GM12878 (cell line): ENCODE measurements at regions not wholly inside any gene's neighbourhood (a gene's known extent, or its start where the extent isn't known, plus 50 kb on each side); places are given as distances from the start of the nearest gene placed in this dataset.

Source experiments
- ATAC-seq: fragments of 200-7000 bp; cut with Tn5 transposase; 3 replicates; pipeline ENCODE4 v1.9.1; 2020; ENCODE audit warnings: mild to moderate bottlenecking, moderate library complexity
- BruUV-seq: library from RNA; stranded (reverse); fragments of 400-500 nt; replicated peaks from 2 replicates; lab custom pipeline; 2021; lab: Mats Ljungman, UMichigan
- CTCF ChIA-PET: fragments of 300-600 bp; sonication (Branson Sonifier 250); formaldehyde crosslinking; extraction: SDS; loops from one replicate; lab custom pipeline; 2021; ENCODE audit warnings: inconsistent platforms; lab: Yijun Ruan, JAX
- POLR2A ChIA-PET: fragments of 350-600 bp; formaldehyde crosslinking; extraction: SDS; loops from one replicate; lab custom pipeline; 2021; ENCODE audit warnings: inconsistent platforms; lab: Charles Lee
- RAD21 ChIA-PET: fragments of 300-600 bp; sonication (Branson Sonifier 250); formaldehyde crosslinking; loops from one replicate; lab custom pipeline; 2023; ENCODE audit warnings: antibody characterized with exemption; ENCODE audit not compliant: unreplicated experiment; lab: Charles Lee
- SMC1A ChIA-PET: fragments of 300-600 bp; sonication (Branson Sonifier 250); formaldehyde crosslinking; loops from one replicate; lab custom pipeline; 2023; ENCODE audit not compliant: unreplicated experiment, uncharacterized antibody; lab: Charles Lee
- DNase-seq: peaks from one replicate; pipeline ENCODE4 v3.0.0-alpha.2; 2011; ENCODE audit warnings: low read depth, low spot score
- FAIRE-seq: peaks from 3 replicates; lab custom pipeline; 2011; peaks lifted over from hg19 to GRCh38; lab: Jason Lieb, UNC
- H2AFZ ChIP-seq: 2 replicates; pipeline ENCODE4 v1.6.0; 2011; ENCODE audit warnings: low read depth, low read length, control low read depth; ENCODE audit not compliant: control insufficient read depth
- H3K27ac ChIP-seq: 2 replicates; pipeline ENCODE4 v1.5.1; 2011; ENCODE audit warnings: control low read depth; ENCODE audit not compliant: control insufficient read depth, insufficient read depth
- H3K27me3 ChIP-seq, 2 experiments: replicated peaks in 1 of 2; 2 replicates each; pipeline versions ENCODE4 v1.6.0 to v1.6.1; 2011; ENCODE audit warnings: low read length in 1 of 2; ENCODE audit not compliant: control insufficient read depth in 2 of 2, insufficient read depth in 2 of 2
- H3K36me3 ChIP-seq, 2 experiments: 2 replicates each; pipeline ENCODE4 v1.5.1; 2011; ENCODE audit warnings: low read length in 1 of 2; ENCODE audit not compliant: control insufficient read depth in 2 of 2, insufficient read depth in 2 of 2
- H3K4me1 ChIP-seq: 2 replicates; pipeline ENCODE4 v1.6.1; 2011; ENCODE audit warnings: mild to moderate bottlenecking, low read length, moderate library complexity, mixed read lengths; ENCODE audit not compliant: control insufficient read depth, insufficient read depth
- H3K4me2 ChIP-seq: 2 replicates; pipeline ENCODE4 v1.6.0; 2011; ENCODE audit warnings: control low read depth; ENCODE audit not compliant: control insufficient read depth, insufficient read depth
- H3K4me3 ChIP-seq: fragments of 200-600 bp; sonication (generic); 2 replicates; pipeline ENCODE4 v1.5.1; 2016
- H3K79me2 ChIP-seq: 2 replicates; pipeline ENCODE4 v1.6.0; 2011; ENCODE audit warnings: low read length; ENCODE audit not compliant: control insufficient read depth, insufficient read depth
- H3K9ac ChIP-seq: 2 replicates; pipeline ENCODE4 v1.8.0; 2011; ENCODE audit warnings: low read length, control low read depth, mixed read lengths; ENCODE audit not compliant: control insufficient read depth, insufficient read depth
- H3K9me3 ChIP-seq: replicated peaks from 3 replicates; pipeline ENCODE4 v1.5.1; 2011; ENCODE audit warnings: mild to moderate bottlenecking, low read length; ENCODE audit not compliant: control insufficient read depth, insufficient read depth
- H4K20me1 ChIP-seq: 2 replicates; pipeline ENCODE4 v1.6.0; 2011; ENCODE audit not compliant: control insufficient read depth, insufficient read depth
- BCL11A ChIP-seq: IDR thresholded peaks from 2 replicates; pipeline ENCODE4 v1.6.1; 2011; ENCODE audit warnings: low read depth, low read length
- CTCF ChIP-seq, 3 experiments: IDR thresholded peaks in 2 of 3; conservative IDR thresholded peaks in 1 of 3; 2 replicates each; pipeline ENCODE4 v1.5.1; 2011; ENCODE audit warnings: low read depth in 3 of 3, low read length in 3 of 3, mild to moderate bottlenecking in 3 of 3, control low read depth in 2 of 3, moderate library complexity in 2 of 3, inconsistent platforms in 1 of 3, mixed read lengths in 1 of 3; ENCODE audit not compliant: control insufficient read depth in 2 of 3, insufficient read depth in 1 of 3; ENCODE audit errors: extremely low read depth in 1 of 3
- JUNB ChIP-seq: IDR thresholded peaks from 2 replicates; pipeline ENCODE4 v1.6.1; 2016; ENCODE audit warnings: antibody characterized with exemption, mild to moderate bottlenecking
- NFYB ChIP-seq: IDR thresholded peaks from 2 replicates; pipeline ENCODE4 v1.6.1; 2011; ENCODE audit warnings: low read depth, mild to moderate bottlenecking, low read length, improper control_type of control experiment, moderate library complexity; ENCODE audit not compliant: insufficient read depth
- RAD21 ChIP-seq: IDR thresholded peaks from 2 replicates; pipeline ENCODE4 v1.6.1; 2011; ENCODE audit warnings: mild to moderate bottlenecking, low read depth, low read length, moderate library complexity; ENCODE audit not compliant: insufficient read depth
- RCOR1 ChIP-seq: conservative IDR thresholded peaks from 2 replicates; pipeline ENCODE4 v1.6.1; 2012; ENCODE audit warnings: low read depth, low read length, improper control_type of control experiment
- SP1 ChIP-seq: IDR thresholded peaks from one replicate; pipeline ENCODE4 v1.6.1; 2011; ENCODE audit warnings: low read depth, low read length
- SREBF1 ChIP-seq: IDR thresholded peaks from 2 replicates; pipeline ENCODE4 v1.6.1; 2012; ENCODE audit warnings: mild to moderate bottlenecking, low read length
- TCF12 ChIP-seq: IDR thresholded peaks from 2 replicates; pipeline ENCODE4 v1.6.1; 2011; ENCODE audit warnings: low read depth, mild to moderate bottlenecking, low read length
- ZNF622 ChIP-seq: fragments of 450-650 bp; IDR thresholded peaks from 2 replicates; pipeline ENCODE4 v1.6.1; 2017; ENCODE audit warnings: mild to moderate bottlenecking, inconsistent platforms
- WGBS: methylation state at CpG from one replicate; pipeline ENCODE4 v1.1.6; 2016; ENCODE audit warnings: low lambda C conversion rate; ENCODE audit not compliant: insufficient replicate concordance, insufficient coverage; ENCODE audit errors: missing lambda C conversion rate; 5-methylcytosine and 5-hydroxymethylcytosine counted together
- in situ Hi-C: fragments of 300-500 bp; cut with MboI; formaldehyde crosslinking; loops from 9 replicates; pipeline ENCODE4 v1.14.3; 2018; ENCODE audit warnings: mixed read lengths
- intact Hi-C: fragments of 100-400 bp; cut with micrococcal nuclease; formaldehyde crosslinking; loops from one replicate; pipeline ENCODE4 v1.14.2; 2022; ENCODE audit not compliant: unreplicated experiment

GRCh38 chr14:34365309-34365915, 96.6 kb downstream of the SPTSSA start:
- Histone ChIP-seq H3K9ac (no peak overlapping the region), H3K9me3 (no peaks in the 10 kb centered on the region), H3K4me1 (no peaks in the 10 kb centered on the region), H3K27ac (no peak overlapping the region), H3K79me2 (no peaks in the 10 kb centered on the region), H3K4me3 (no peak overlapping the region), H3K27me3 (no peaks in the 10 kb centered on the region), H3K4me2 (no peak overlapping the region), H4K20me1 (no peaks in the 10 kb centered on the region), H2AFZ (no peak overlapping the region; the same call in 1 of the 2 replicates), H3K36me3 (no peaks in the 10 kb centered on the region)
- ChIA-PET SMC1A (no interaction called here), RAD21 (interaction anchor here (1.5 kb wide), 1 partner anchor 33 kb away, joined by 5 read pairs; no protein-coding TSS in a partner anchor), POLR2A (no interaction called here), CTCF (interaction anchor here (1.1 to 1.2 kb wide), 2 partner anchors 34 to 95 kb away, joined by 3 to 4 read pairs; no protein-coding TSS in a partner anchor)
- FAIRE-seq (no peak), ATAC-seq (0 out of 3 replicates have a peak, but pooled peaks have one; percentile 25), DNase-seq (no peak)
- in situ Hi-C loops, result no loop called here
- no TSS peak for BruUV-seq
- intact Hi-C loops, result no loop called here
- TF ChIP-seq JUNB, result no peak
- peak; percentile 29; the same call in 1 of the 2 replicates for TF ChIP-seq RAD21
- peak in 2 of 3 experiments; percentile 11 to 26; a peak in 1 of 6 replicates for TF ChIP-seq CTCF (IDR thresholded peaks at IDR 0.05 in 2 of 3, conservative IDR thresholded peaks at IDR 0.05 in 1 of 3; ENCODE audit: control insufficient read depth in 2 of 3, extremely low read depth in 1 of 3, insufficient read depth in 1 of 3, low read depth in 3 of 3, low read length in 3 of 3)
- WGBS, result 36% methylated on average over 5 of the region's 5 CpGs

- H3K4me3 ChIP-seq, result no peak overlapping the region
- DNase-seq (no peak), ATAC-seq (no peak), FAIRE-seq (no peak)
- no peak overlapping the region for H3K9ac ChIP-seq
- POLR2A ChIA-PET, result no interaction called here
- CTCF ChIA-PET, result interaction anchor here (1.1 to 1.2 kb wide), 2 partner anchors 32 to 97 kb away, joined by 3 to 4 read pairs; no protein-coding TSS in a partner anchor
- H3K4me2 ChIP-seq, result no peak overlapping the region
- RAD21 ChIA-PET, result interaction anchor here (1.5 kb wide), 1 partner anchor 32 kb away, joined by 5 read pairs; no protein-coding TSS in a partner anchor
- no peaks in the 10 kb centered on the region for H3K4me1 ChIP-seq
- SMC1A ChIA-PET, result interaction anchor here (0.9 kb wide), 1 partner anchor 27 kb away, joined by 3 read pairs; no protein-coding TSS in a partner anchor
- H3K27ac ChIP-seq, result no peak overlapping the region
- no peaks in the 10 kb centered on the region for H3K9me3 ChIP-seq
- intact Hi-C loops, result no loop called here
- BruUV-seq, result no TSS peak
- in situ Hi-C loops, result no loop called here
- H3K79me2 ChIP-seq, result no peaks in the 10 kb centered on the region
- no peaks in the 10 kb centered on the region for H3K36me3 ChIP-seq
- WGBS, result 37% methylated on average over 6 of the region's 6 CpGs
- no peaks in the 10 kb centered on the region for H4K20me1 ChIP-seq
- H2AFZ ChIP-seq, result no peak overlapping the region
- TF ChIP-seq BCL11A (no peak), RCOR1 (no peak), SREBF1 (no peak), NFYB (no peak), ZNF622 (no peak), TCF12 (no peak), SP1 (no peak)
- TF ChIP-seq, all 136 proteins: peak for 0
- H3K27me3 ChIP-seq, result no peaks in the 10 kb centered on the region
These were observed 97.8 kb downstream of the SPTSSA start for GRCh38 chr14:34364201-34364600.
